ENCODE measurements at regions not wholly inside any gene's neighbourhood (a gene's known extent, or its start where the extent isn't known, plus 50 kb on each side); places are given as distances from the start of the nearest gene placed in this dataset.
"Not testable (repeated sequence)": the region's sequence is repeated elsewhere in the genome, so short reads cannot be mapped to it uniquely, and the experiment has no call there.

- not testable (repeated sequence) for DNase-seq (ENCODE audit: low read depth)
These were observed 52.8 kb downstream of the FOXD4L6 start for GRCh38 chr9:41075671-41076070.

- DNase-seq (ENCODE audit: low read depth): not testable (repeated sequence)
These were observed 54.0 kb downstream of the FOXD4L6 start for GRCh38 chr9:41074356-41074942.

GRCh38 chr9:41073471-41074243 lies 54.8 kb downstream of the FOXD4L6 start:
- not testable (repeated sequence) for DNase-seq (ENCODE audit: low read depth)

- not testable (repeated sequence) for DNase-seq (ENCODE audit: low read depth)
These were observed 64.2 kb downstream of the FOXD4L6 start for GRCh38 chr9:41064125-41064795.

- not testable (repeated sequence) for DNase-seq (ENCODE audit: low read depth)
These were observed 65.2 kb downstream of the FOXD4L6 start for GRCh38 chr9:41063243-41063642.

GRCh38 chr9:41059603-41060002 lies 68.9 kb downstream of the FOXD4L6 start:
- not testable (repeated sequence) for DNase-seq (ENCODE audit: low read depth)

- DNase-seq (ENCODE audit: low read depth): not testable (repeated sequence)
These were observed 74.7 kb downstream of the FOXD4L6 start for GRCh38 chr9:41053666-41054363.

GRCh38 chr9:41048672-41049071 lies 79.8 kb downstream of the FOXD4L6 start:
- not testable (repeated sequence) for DNase-seq (ENCODE audit: low read depth)

GRCh38 chr9:41047792-41048191 lies 80.7 kb downstream of the FOXD4L6 start:
- not testable (repeated sequence) for DNase-seq (ENCODE audit: low read depth)

GRCh38 chr9:41044930-41045329 lies 83.6 kb downstream of the FOXD4L6 start:
- not testable (repeated sequence) for DNase-seq (ENCODE audit: low read depth)

GRCh38 chr9:41043433-41043832 lies 85.0 kb downstream of the FOXD4L6 start:
- DNase-seq (ENCODE audit: low read depth): not testable (repeated sequence)

GRCh38 chr9:41042111-41042510 lies 86.4 kb downstream of the FOXD4L6 start:
- not testable (repeated sequence) for DNase-seq (ENCODE audit: low read depth)

- not testable (repeated sequence) for DNase-seq (ENCODE audit: low read depth)
These were observed 87.7 kb downstream of the FOXD4L6 start for GRCh38 chr9:41040705-41041342.

- DNase-seq (ENCODE audit: low read depth): not testable (repeated sequence)
These were observed 93.2 kb downstream of the FOXD4L6 start for GRCh38 chr9:41035276-41035675.

- not testable (repeated sequence) for DNase-seq (ENCODE audit: low read depth)
These were observed 93.7 kb downstream of the FOXD4L6 start for GRCh38 chr9:41034699-41035197.

- not testable (repeated sequence) for DNase-seq (ENCODE audit: low read depth)
These were observed 94.6 kb downstream of the FOXD4L6 start for GRCh38 chr9:41033877-41034276.

- not testable (repeated sequence) for DNase-seq (ENCODE audit: low read depth)
These were observed 95.1 kb downstream of the FOXD4L6 start for GRCh38 chr9:41033360-41033759.

- DNase-seq (ENCODE audit: low read depth): not testable (repeated sequence)
These were observed 101.4 kb downstream of the FOXD4L6 start for GRCh38 chr9:41026912-41027676.

- not testable (repeated sequence) for DNase-seq (ENCODE audit: low read depth)
These were observed 106.1 kb downstream of the FOXD4L6 start for GRCh38 chr9:41022365-41022764.

- DNase-seq (ENCODE audit: low read depth): not testable (repeated sequence)
These were observed 108.5 kb downstream of the FOXD4L6 start for GRCh38 chr9:41019858-41020562.

All from stimulated activated CD4-positive, alpha-beta T cell treated with anti-CD3 and anti-CD28 coated beads, Interleukin-2, amount 100 ng/mL, for 4 hours (primary cell).